ENCODE measurements at regions not wholly inside any gene's neighbourhood (a gene's known extent, or its start where the extent isn't known, plus 50 kb on each side); places are given as distances from the start of the nearest gene placed in this dataset.
"Not testable (repeated sequence)": the region's sequence is repeated elsewhere in the genome, so short reads cannot be mapped to it uniquely, and the experiment has no call there.

GRCh38 chr18:42537291-42537690, 578.2 kb downstream of the RIT2 start:
- no peak for DNase-seq (ENCODE audit: low read depth in 2 of 2)

GRCh38 chr18:42544901-42545300, 570.6 kb downstream of the RIT2 start:
- no peak for DNase-seq (ENCODE audit: low read depth in 2 of 2)

- no peak for DNase-seq (ENCODE audit: low read depth in 2 of 2)
Measured at GRCh38 chr18:42545825-42546224, 569.7 kb downstream of the RIT2 start.

GRCh38 chr18:42548493-42548892, 567.0 kb downstream of the RIT2 start:
- no peak for DNase-seq (ENCODE audit: low read depth in 2 of 2)

GRCh38 chr18:42549596-42549995, 565.9 kb downstream of the RIT2 start:
- no peak for DNase-seq (ENCODE audit: low read depth in 2 of 2)

- DNase-seq (ENCODE audit: low read depth in 2 of 2) = not testable (repeated sequence)
Measured at GRCh38 chr18:42552559-42552958, 562.9 kb downstream of the RIT2 start.

GRCh38 chr18:42559069-42559690, 556.3 kb downstream of the RIT2 start:
- DNase-seq (ENCODE audit: low read depth in 2 of 2) = no peak

- DNase-seq (ENCODE audit: low read depth in 2 of 2) = no peak
Measured at GRCh38 chr18:42561521-42561920, 554.0 kb downstream of the RIT2 start.

GRCh38 chr18:42563995-42564394, 551.5 kb downstream of the RIT2 start:
- no peak for DNase-seq (ENCODE audit: low read depth in 2 of 2)

- DNase-seq (ENCODE audit: low read depth in 2 of 2) = no peak
Measured at GRCh38 chr18:42564761-42565160, 550.7 kb downstream of the RIT2 start.

GRCh38 chr18:42568773-42569172, 546.7 kb downstream of the RIT2 start:
- no peak for DNase-seq (ENCODE audit: low read depth in 2 of 2)

GRCh38 chr18:42574871-42575270, 540.6 kb downstream of the RIT2 start:
- no peak for DNase-seq (ENCODE audit: low read depth in 2 of 2)

GRCh38 chr18:42576124-42576523, 539.4 kb downstream of the RIT2 start:
- DNase-seq (ENCODE audit: low read depth in 2 of 2) = no peak

GRCh38 chr18:42578792-42579191, 536.7 kb downstream of the RIT2 start:
- DNase-seq (ENCODE audit: low read depth in 2 of 2) = no peak

- DNase-seq (ENCODE audit: low read depth in 2 of 2) = no peak
Measured at GRCh38 chr18:42582266-42582665, 533.2 kb downstream of the RIT2 start.

- DNase-seq (ENCODE audit: low read depth in 2 of 2) = no peak
Measured at GRCh38 chr18:42583283-42583731, 532.2 kb downstream of the RIT2 start.

GRCh38 chr18:42586601-42587000, 528.9 kb downstream of the RIT2 start:
- no peak for DNase-seq (ENCODE audit: low read depth in 2 of 2)

GRCh38 chr18:42588786-42589185, 526.7 kb downstream of the RIT2 start:
- no peak for DNase-seq (ENCODE audit: low read depth in 2 of 2)

GRCh38 chr18:42604820-42605219, 510.7 kb downstream of the RIT2 start:
- no peak for DNase-seq (ENCODE audit: low read depth in 2 of 2)

GRCh38 chr18:42606886-42607495, 508.5 kb downstream of the RIT2 start:
- DNase-seq (ENCODE audit: low read depth in 2 of 2) = no peak

- DNase-seq (ENCODE audit: low read depth in 2 of 2) = no peak
Measured at GRCh38 chr18:42611134-42611533, 504.4 kb downstream of the RIT2 start.

- DNase-seq (ENCODE audit: low read depth in 2 of 2) = no peak
Measured at GRCh38 chr18:42614619-42615293, 500.7 kb downstream of the RIT2 start.

GRCh38 chr18:42617221-42617620, 498.3 kb downstream of the RIT2 start:
- no peak for DNase-seq (ENCODE audit: low read depth in 2 of 2)
